DND-41 (cell line): ENCODE measurements at regions not wholly inside any gene's neighbourhood (a gene's known extent, or its start where the extent isn't known, plus 50 kb on each side); places are given as distances from the start of the nearest gene placed in this dataset.

Experiments used
- ATAC-seq: fragments of 200-7000 bp; cut with Tn5 transposase; 3 replicates; pipeline ENCODE4 v1.9.1; 2021; ENCODE audit warnings: low read depth; ENCODE audit not compliant: insufficient read depth
- DNase-seq: peaks from one replicate; pipeline ENCODE4 v3.0.0-alpha.2; 2020
- H2AFZ ChIP-seq: 2 replicates; pipeline ENCODE4 v1.6.0; 2012; ENCODE audit warnings: low read depth, low read length
- H3K27ac ChIP-seq: 2 replicates; pipeline ENCODE4 v1.5.1; 2012; ENCODE audit warnings: low read length, inconsistent platforms
- H3K27me3 ChIP-seq: fragments of 200-600 bp; sonication (generic); 2 replicates; pipeline ENCODE4 v1.6.0; 2012; ENCODE audit warnings: low read length, mild to moderate bottlenecking, inconsistent platforms; ENCODE audit not compliant: insufficient read depth, poor library complexity
- H3K36me3 ChIP-seq: 2 replicates; pipeline ENCODE4 v1.5.1; 2012; ENCODE audit warnings: low read length, inconsistent platforms; ENCODE audit not compliant: insufficient read depth
- H3K4me1 ChIP-seq: 2 replicates; pipeline ENCODE4 v1.5.1; 2012; ENCODE audit warnings: mild to moderate bottlenecking, low read length; ENCODE audit not compliant: insufficient read depth
- H3K4me2 ChIP-seq: 2 replicates; pipeline ENCODE4 v1.6.0; 2012; ENCODE audit warnings: mild to moderate bottlenecking, moderate library complexity, low read length, inconsistent platforms; ENCODE audit not compliant: insufficient read depth
- H3K4me3 ChIP-seq, 2 experiments: fragments of 200-600 bp in 1 of 2; shearing (Covaris generic) in 1 of 2; 2 replicates each; pipeline ENCODE4 v1.5.1; 2012 to 2016; ENCODE audit warnings: inconsistent platforms in 2 of 2, low read length in 2 of 2, mild to moderate bottlenecking in 2 of 2, low read depth in 1 of 2, moderate library complexity in 1 of 2
- H3K79me2 ChIP-seq: 2 replicates; pipeline ENCODE4 v1.6.0; 2012; ENCODE audit warnings: low read length, inconsistent platforms; ENCODE audit not compliant: insufficient read depth
- H3K9ac ChIP-seq: 2 replicates; pipeline ENCODE4 v1.6.0; 2012; ENCODE audit warnings: low read depth, mild to moderate bottlenecking, inconsistent platforms, low read length, moderate library complexity
- H3K9me3 ChIP-seq: 2 replicates; pipeline ENCODE4 v1.5.1; 2012; ENCODE audit warnings: low read length, moderate library complexity, mild to moderate bottlenecking, inconsistent platforms; ENCODE audit not compliant: insufficient read depth, severe bottlenecking
- H4K20me1 ChIP-seq: 2 replicates; pipeline ENCODE4 v1.6.0; 2012; ENCODE audit warnings: low read length; ENCODE audit not compliant: insufficient read depth
- CTCF ChIP-seq: IDR thresholded peaks from 2 replicates; pipeline ENCODE4 v1.5.1; 2012; ENCODE audit warnings: borderline replicate concordance, low read length, moderate library complexity, mild to moderate bottlenecking; ENCODE audit not compliant: poor library complexity, severe bottlenecking; ENCODE audit errors: extremely low read depth
- EZH2 ChIP-seq: IDR thresholded peaks from 3 replicates; pipeline ENCODE4 v1.6.1; 2012; ENCODE audit warnings: borderline replicate concordance, low read depth, mild to moderate bottlenecking, moderate library complexity, low read length, inconsistent platforms; ENCODE audit not compliant: severe bottlenecking

- H3K27me3 ChIP-seq = no peaks in the 10 kb centered on the region
- H3K9ac ChIP-seq = no peak overlapping the region
- H2AFZ ChIP-seq = no peak overlapping the region
- ATAC-seq = no peak
- H3K27ac ChIP-seq = no peak overlapping the region
- no peaks in the 10 kb centered on the region for H3K9me3 ChIP-seq
- H3K36me3 ChIP-seq = no peaks in the 10 kb centered on the region
- no peak overlapping the region for H3K4me2 ChIP-seq
- no peaks in the 10 kb centered on the region for H3K79me2 ChIP-seq
- no peak for DNase-seq
- TF ChIP-seq CTCF (no peak), EZH2 (no peak)
- H3K4me3 ChIP-seq = no peak overlapping the region
- H3K4me1 ChIP-seq = no peaks in the 10 kb centered on the region
- H4K20me1 ChIP-seq = no peaks in the 10 kb centered on the region
Measured at GRCh38 chr5:179432547-179432946, 87.3 kb upstream of the ADAMTS2 start.

GRCh38 chr5:179431221-179431824, 86.1 kb upstream of the ADAMTS2 start:
- Histone ChIP-seq H3K4me3 (no peak overlapping the region), H3K27ac (no peak overlapping the region), H3K4me2 (no peak overlapping the region), H3K9me3 (no peaks in the 10 kb centered on the region), H3K79me2 (no peaks in the 10 kb centered on the region), H3K27me3 (peaks cover 3% of the 10 kb centered on the region), H2AFZ (no peak overlapping the region), H4K20me1 (no peaks in the 10 kb centered on the region), H3K4me1 (no peaks in the 10 kb centered on the region), H3K9ac (no peak overlapping the region), H3K36me3 (no peaks in the 10 kb centered on the region)
- ATAC-seq (no peak), DNase-seq (no peak)
- no peak for TF ChIP-seq CTCF
- no peak for TF ChIP-seq EZH2

GRCh38 chr5:179430193-179431175, 85.2 kb upstream of the ADAMTS2 start:
- Histone ChIP-seq H3K9ac (no peak overlapping the region), H3K4me1 (no peaks in the 10 kb centered on the region), H3K27me3 (peaks cover 3% of the 10 kb centered on the region), H2AFZ (no peak overlapping the region), H3K4me3 (no peak overlapping the region), H3K79me2 (no peaks in the 10 kb centered on the region), H4K20me1 (no peaks in the 10 kb centered on the region), H3K27ac (no peak overlapping the region), H3K9me3 (no peaks in the 10 kb centered on the region), H3K36me3 (no peaks in the 10 kb centered on the region), H3K4me2 (no peak overlapping the region)
- no peak for DNase-seq
- no peak for ATAC-seq
- no peak for TF ChIP-seq EZH2
- no peak for TF ChIP-seq CTCF
